CD4-positive, alpha-beta T cell (primary cell): ENCODE measurements at regions not wholly inside any gene's neighbourhood (a gene's known extent, or its start where the extent isn't known, plus 50 kb on each side); places are given as distances from the start of the nearest gene placed in this dataset.

Experiments used
- ATAC-seq: fragments of 200-7000 bp; cut with Tn5 transposase; one replicate; pipeline ENCODE4 v1.10.0; 2022; ENCODE audit warnings: mild to moderate bottlenecking; ENCODE audit not compliant: poor library complexity
- CTCF ChIA-PET: fragments of 350-600 bp; sonication (Branson Sonifier 250); formaldehyde crosslinking; loops from one replicate; lab custom pipeline; 2021; ENCODE audit warnings: antibody characterized with exemption, inconsistent platforms; lab: Charles Lee
- POLR2A ChIA-PET: fragments of 350-600 bp; sonication (Branson Sonifier 250); formaldehyde crosslinking; loops from one replicate; lab custom pipeline; 2021; ENCODE audit warnings: antibody characterized with exemption, inconsistent platforms; lab: Charles Lee
- DNase-seq, 14 experiments: peaks; one replicate each; pipeline ENCODE4 v3.0.0-alpha.2; 2013 to 2020; ENCODE audit warnings: mixed read lengths in 2 of 14
- H3K27ac ChIP-seq, 2 donors: one replicate each; pipeline versions ENCODE4 v1.5.1 to v1.7.0; 2013; ENCODE audit warnings: low read length in 2 of 2, low read depth in 1 of 2, mild to moderate bottlenecking in 1 of 2
- H3K27me3 ChIP-seq, 2 experiments: 1 replicate in 1 of 2; 2 replicates in 1 of 2; pipeline versions ENCODE4 v1.6.1 to v1.7.0; 2013; ENCODE audit warnings: low read length in 2 of 2, control low read depth in 1 of 2, mild to moderate bottlenecking in 1 of 2, moderate library complexity in 1 of 2; ENCODE audit not compliant: insufficient read depth in 2 of 2, control insufficient read depth in 1 of 2
- H3K36me3 ChIP-seq: one replicate; pipeline ENCODE4 v1.6.1; 2013; ENCODE audit warnings: low read length, control low read depth; ENCODE audit not compliant: insufficient read depth
- H3K4me1 ChIP-seq: one replicate; pipeline ENCODE4 v1.6.1; 2013; ENCODE audit warnings: low read length, control low read depth; ENCODE audit not compliant: insufficient read depth
- H3K4me3 ChIP-seq: one replicate; pipeline ENCODE4 v1.5.1; 2013; ENCODE audit warnings: mild to moderate bottlenecking, low read length, moderate library complexity
- H3K9me3 ChIP-seq, 2 experiments: 1 replicate in 1 of 2; 2 replicates in 1 of 2; pipeline versions ENCODE4 v1.6.1 to v1.7.0; 2013; ENCODE audit warnings: low read length in 2 of 2, mild to moderate bottlenecking in 2 of 2, control low read depth in 1 of 2, moderate library complexity in 1 of 2; ENCODE audit not compliant: control insufficient read depth in 1 of 2, insufficient read depth in 1 of 2
- H3K27ac Mint-ChIP-seq: one replicate; pipeline ENCODE4 v1.8.0; 2020; ENCODE audit warnings: mixed read lengths
- H3K27me3 Mint-ChIP-seq: one replicate; pipeline ENCODE4 v1.8.0; 2021; ENCODE audit warnings: mixed read lengths
- H3K36me3 Mint-ChIP-seq: one replicate; pipeline ENCODE4 v1.8.0; 2021; ENCODE audit warnings: low read depth, mixed read lengths
- H3K4me1 Mint-ChIP-seq: one replicate; pipeline ENCODE4 v1.8.0; 2021; ENCODE audit warnings: low read depth, mixed read lengths
- H3K4me3 Mint-ChIP-seq: one replicate; pipeline ENCODE4 v1.8.0; 2020; ENCODE audit warnings: mild to moderate bottlenecking, mixed read lengths
- H3K9me3 Mint-ChIP-seq: one replicate; pipeline ENCODE4 v1.8.0; 2020; ENCODE audit warnings: mixed read lengths
- intact Hi-C, 2 experiments: fragments of 100-400 bp; cut with DNase I in 1 of 2; cut with micrococcal nuclease in 1 of 2; formaldehyde crosslinking; loops; one replicate each; pipeline versions ENCODE4 v1.15.1 to v1.9.0; 2023 to 2025; cut with DNase I, micrococcal nuclease
- TF ChIP-seq, protein P1 (sequence below): fragments of 200-600 bp; IDR thresholded peaks from one replicate; pipeline ENCODE4 v1.8.0; 2022; ENCODE audit warnings: antibody characterized with exemption, mild to moderate bottlenecking

DNA sequence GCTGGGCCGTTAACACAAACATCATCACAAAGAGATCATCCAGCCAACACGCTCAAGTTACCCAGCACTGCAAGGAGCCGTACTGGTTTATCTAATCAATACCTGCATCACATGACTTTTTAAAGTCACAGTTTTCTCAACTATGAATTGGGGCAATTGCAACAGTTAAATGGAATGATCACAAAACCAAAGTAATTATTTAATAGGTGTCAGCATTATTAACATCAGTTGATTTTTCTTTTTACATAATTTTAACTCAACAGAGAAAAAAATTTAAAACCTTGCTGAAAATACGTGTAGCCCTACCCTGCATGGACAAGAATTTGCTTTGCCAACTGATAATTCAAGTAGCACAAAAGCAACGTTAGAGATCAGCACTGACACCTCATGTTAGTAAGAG lies 95.7 kb upstream of the SOX9 start:
- intact Hi-C loops = no loop called here

DNA sequence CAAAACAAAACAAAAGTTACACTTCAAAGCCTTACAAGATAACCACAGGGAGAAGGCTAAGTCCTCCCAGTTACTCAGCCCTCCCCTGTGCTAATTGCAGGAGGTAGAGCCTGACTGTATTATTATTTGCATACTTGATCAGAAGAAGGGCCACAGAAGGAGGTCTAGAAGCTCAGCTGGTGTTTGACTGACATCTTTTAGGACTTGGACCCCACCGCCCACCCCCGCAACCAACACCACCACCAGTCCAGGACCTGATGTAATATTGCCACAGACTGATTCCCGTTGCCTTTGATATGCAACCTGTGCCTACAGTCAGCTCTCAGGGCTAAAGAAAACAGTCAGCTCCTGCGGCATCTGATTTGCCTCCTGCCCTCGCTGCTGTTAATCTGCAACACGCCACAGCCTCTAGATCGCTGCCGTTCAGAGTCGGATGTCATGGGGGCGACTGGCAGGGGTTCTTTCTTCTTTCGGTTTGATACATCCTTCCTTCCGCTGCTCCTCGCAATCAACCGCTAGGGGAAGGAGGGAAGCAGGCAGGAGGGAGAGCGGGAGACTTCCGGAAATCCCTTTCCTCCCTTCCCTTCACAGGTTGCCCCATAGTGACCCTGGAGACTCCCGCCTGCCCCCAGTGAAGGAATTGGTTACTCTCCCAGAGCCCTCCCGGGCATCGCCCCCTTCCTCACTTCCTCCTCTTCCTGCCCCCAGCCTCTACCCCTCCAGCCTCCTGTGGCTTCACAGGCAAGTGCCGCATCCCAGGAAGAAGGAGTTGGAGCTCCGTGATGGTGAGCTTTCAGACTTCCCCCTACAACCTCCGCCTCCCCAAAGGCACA lies 90.5 kb upstream of the SOX9 start:
- ATAC-seq (peak; percentile 43), DNase-seq (peak in 6 of 14 experiments; percentile 0 to 39 (median 8))
- ChIA-PET POLR2A (interaction anchor here (0.8 kb wide), 1 partner anchor 8 kb away, joined by 4 read pairs; no protein-coding TSS in a partner anchor), CTCF (no interaction called here)
- peaks cover 23% of the 10 kb centered on the region for H3K27me3 Mint-ChIP-seq
- Histone ChIP-seq H3K36me3 (no peaks in the 10 kb centered on the region), H3K4me3 (peak overlapping the region; percentile 51), H3K4me1 (peaks cover 3% of the 10 kb centered on the region), H3K27ac (no peak overlapping the region), H3K9me3 (no peaks in the 10 kb centered on the region), H3K27me3 (no peaks in the 10 kb centered on the region)
- intact Hi-C loops = no loop called here
- H3K36me3 Mint-ChIP-seq = no peaks in the 10 kb centered on the region
- peak overlapping the region; percentile 74 for H3K4me3 Mint-ChIP-seq
- peak overlapping the region; percentile 39 for H3K27ac Mint-ChIP-seq
- peaks cover 25% of the 10 kb centered on the region for H3K4me1 Mint-ChIP-seq
- TF ChIP-seq, protein P1, sequence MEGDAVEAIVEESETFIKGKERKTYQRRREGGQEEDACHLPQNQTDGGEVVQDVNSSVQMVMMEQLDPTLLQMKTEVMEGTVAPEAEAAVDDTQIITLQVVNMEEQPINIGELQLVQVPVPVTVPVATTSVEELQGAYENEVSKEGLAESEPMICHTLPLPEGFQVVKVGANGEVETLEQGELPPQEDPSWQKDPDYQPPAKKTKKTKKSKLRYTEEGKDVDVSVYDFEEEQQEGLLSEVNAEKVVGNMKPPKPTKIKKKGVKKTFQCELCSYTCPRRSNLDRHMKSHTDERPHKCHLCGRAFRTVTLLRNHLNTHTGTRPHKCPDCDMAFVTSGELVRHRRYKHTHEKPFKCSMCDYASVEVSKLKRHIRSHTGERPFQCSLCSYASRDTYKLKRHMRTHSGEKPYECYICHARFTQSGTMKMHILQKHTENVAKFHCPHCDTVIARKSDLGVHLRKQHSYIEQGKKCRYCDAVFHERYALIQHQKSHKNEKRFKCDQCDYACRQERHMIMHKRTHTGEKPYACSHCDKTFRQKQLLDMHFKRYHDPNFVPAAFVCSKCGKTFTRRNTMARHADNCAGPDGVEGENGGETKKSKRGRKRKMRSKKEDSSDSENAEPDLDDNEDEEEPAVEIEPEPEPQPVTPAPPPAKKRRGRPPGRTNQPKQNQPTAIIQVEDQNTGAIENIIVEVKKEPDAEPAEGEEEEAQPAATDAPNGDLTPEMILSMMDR = no peak
- H3K9me3 Mint-ChIP-seq = no peaks in the 10 kb centered on the region

More for the DNA sequence above, 95.7 kb upstream of the SOX9 start:
- Histone ChIP-seq H3K27me3 (no peaks in the 10 kb centered on the region), H3K4me1 (peaks cover under 1% of the 10 kb centered on the region), H3K27ac (no peak overlapping the region), H3K9me3 (no peaks in the 10 kb centered on the region), H3K4me3 (no peak overlapping the region), H3K36me3 (no peaks in the 10 kb centered on the region)
- ChIA-PET CTCF (no interaction called here), POLR2A (no interaction called here)
- TF ChIP-seq, protein P1 = no peak
- no peak overlapping the region for H3K4me3 Mint-ChIP-seq
- ATAC-seq (no peak), DNase-seq (no peak)
- peaks cover 9% of the 10 kb centered on the region for H3K27me3 Mint-ChIP-seq
- H3K9me3 Mint-ChIP-seq = peaks cover 2% of the 10 kb centered on the region
- no peak overlapping the region for H3K27ac Mint-ChIP-seq
- H3K36me3 Mint-ChIP-seq = no peaks in the 10 kb centered on the region
- peaks cover 14% of the 10 kb centered on the region for H3K4me1 Mint-ChIP-seq

DNA sequence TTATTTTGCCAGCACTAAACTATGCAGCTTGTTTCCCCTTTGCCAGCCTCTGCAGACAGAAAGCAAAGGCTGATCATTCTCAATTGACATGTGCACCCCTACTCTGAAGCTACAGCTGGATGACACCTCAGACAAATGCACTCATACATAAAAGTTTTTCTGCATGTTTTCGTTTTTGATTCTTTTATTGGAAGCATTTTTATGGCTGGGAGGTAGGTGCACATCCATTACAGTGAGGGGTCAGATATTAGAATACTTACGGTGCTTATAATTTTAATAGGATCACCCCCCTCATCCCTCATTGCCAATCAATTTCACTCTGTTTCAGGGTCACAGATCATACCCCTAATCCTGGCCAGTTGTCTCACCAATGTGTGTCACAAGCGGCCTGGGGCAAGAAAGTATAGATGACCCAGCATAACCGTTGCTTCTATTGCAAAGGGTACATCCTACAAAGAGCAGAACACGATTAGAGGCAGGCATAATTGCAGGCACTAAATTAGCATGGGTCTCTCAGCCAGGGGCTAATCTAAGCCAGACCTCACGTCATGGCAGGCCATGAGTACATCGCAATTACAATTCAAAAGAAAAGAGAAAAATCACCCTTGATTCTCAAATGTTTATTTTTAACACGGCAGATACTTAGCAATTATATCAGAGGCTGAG lies 89.5 kb upstream of the SOX9 start:
- Mint-ChIP-seq H3K27ac (no peak overlapping the region), H3K27me3 (peaks cover 23% of the 10 kb centered on the region), H3K4me1 (peaks cover 25% of the 10 kb centered on the region), H3K4me3 (peak overlapping the region; percentile 47), H3K36me3 (no peaks in the 10 kb centered on the region), H3K9me3 (no peaks in the 10 kb centered on the region)
- intact Hi-C loops = no loop called here
- ChIA-PET POLR2A (no interaction called here), CTCF (no interaction called here)
- no peak overlapping the region for H3K4me3 ChIP-seq
- ATAC-seq (no peak), DNase-seq (no peak)
- H3K27me3 ChIP-seq = no peaks in the 10 kb centered on the region
- no peaks in the 10 kb centered on the region for H3K36me3 ChIP-seq
- TF ChIP-seq, protein P1 = no peak
- H3K27ac ChIP-seq = no peak overlapping the region
- H3K4me1 ChIP-seq = peaks cover 3% of the 10 kb centered on the region
- no peaks in the 10 kb centered on the region for H3K9me3 ChIP-seq
